Liver (tissue), 8 donors: ENCODE measurements at regions not wholly inside any gene's neighbourhood (a gene's known extent, or its start where the extent isn't known, plus 50 kb on each side); places are given as distances from the start of the nearest gene placed in this dataset.

ENCODE experiments used
- DNase-seq: peaks from one replicate; pipeline ENCODE4 v3.0.0-alpha.2; 2017; ENCODE audit warnings: low spot score
- H3K27ac ChIP-seq, 2 donors: one replicate each; pipeline ENCODE4 v1.7.0; 2013; ENCODE audit warnings: inconsistent platforms in 2 of 2, low read length in 2 of 2, control low read depth in 1 of 2, low read depth in 1 of 2, mild to moderate bottlenecking in 1 of 2
- H3K27me3 ChIP-seq, 4 donors: one replicate each; pipeline versions ENCODE4 v1.6.1 to v1.7.0; 2013; ENCODE audit warnings: low read length in 3 of 4, inconsistent platforms in 1 of 4, mild to moderate bottlenecking in 1 of 4, moderate library complexity in 1 of 4; ENCODE audit not compliant: control insufficient read depth in 4 of 4, insufficient read depth in 4 of 4
- H3K36me3 ChIP-seq, 4 donors: one replicate each; pipeline versions ENCODE4 v1.6.1 to v1.7.0; 2013; ENCODE audit warnings: low read length in 3 of 4, mild to moderate bottlenecking in 3 of 4, low read depth in 1 of 4, moderate library complexity in 1 of 4; ENCODE audit not compliant: control insufficient read depth in 4 of 4, insufficient read depth in 3 of 4
- H3K4me1 ChIP-seq, 4 donors: one replicate each; pipeline versions ENCODE4 v1.6.1 to v1.7.0; 2013; ENCODE audit warnings: low read length in 3 of 4, mild to moderate bottlenecking in 3 of 4, moderate library complexity in 1 of 4; ENCODE audit not compliant: control insufficient read depth in 4 of 4, insufficient read depth in 4 of 4
- H3K4me3 ChIP-seq, 3 donors: one replicate each; pipeline versions ENCODE4 v1.6.1 to v1.7.0; 2013; ENCODE audit warnings: low read length in 3 of 3, control low read depth in 1 of 3, low read depth in 1 of 3, mild to moderate bottlenecking in 1 of 3
- H3K9ac ChIP-seq, 2 donors: one replicate each; pipeline ENCODE4 v1.7.0; 2013; ENCODE audit warnings: low read length in 2 of 2, mild to moderate bottlenecking in 2 of 2, moderate library complexity in 2 of 2, control low read depth in 1 of 2, low read depth in 1 of 2
- H3K9me3 ChIP-seq, 4 donors: one replicate each; pipeline versions ENCODE4 v1.6.1 to v1.7.0; 2013; ENCODE audit warnings: low read length in 3 of 4; ENCODE audit not compliant: control insufficient read depth in 4 of 4
- ATF3 ChIP-seq: IDR thresholded peaks from 2 replicates; pipeline ENCODE4 v1.6.1; 2016; ENCODE audit warnings: antibody characterized with exemption
- CTCF ChIP-seq: fragments of 150-350 bp; IDR thresholded peaks from 2 replicates; pipeline ENCODE4 v1.5.1; 2017; ENCODE audit warnings: improper control_type of control experiment, low read depth, low read length; ENCODE audit not compliant: missing input control
- EGR1 ChIP-seq, 2 donors: IDR thresholded peaks; 2 replicates each; pipeline ENCODE4 v1.6.1; 2016 to 2018; ENCODE audit warnings: antibody characterized with exemption in 2 of 2, low read depth in 2 of 2
- FOXA1 ChIP-seq: IDR thresholded peaks from 2 replicates; pipeline ENCODE4 v1.6.1; 2016; ENCODE audit warnings: antibody characterized with exemption
- GABPA ChIP-seq, 2 donors: IDR thresholded peaks in 1 of 2; conservative IDR thresholded peaks in 1 of 2; 2 replicates each; pipeline ENCODE4 v1.6.1; 2016; ENCODE audit warnings: antibody characterized with exemption in 2 of 2, mild to moderate bottlenecking in 1 of 2, moderate library complexity in 1 of 2
- HNF4G ChIP-seq: IDR thresholded peaks from 2 replicates; pipeline ENCODE4 v1.6.1; 2016; ENCODE audit warnings: antibody characterized with exemption
- JUND ChIP-seq, 2 donors: IDR thresholded peaks; 2 replicates each; pipeline ENCODE4 v1.6.1; 2016; ENCODE audit warnings: antibody characterized with exemption in 2 of 2
- MAX ChIP-seq: IDR thresholded peaks from 2 replicates; pipeline ENCODE4 v1.6.1; 2016; ENCODE audit warnings: antibody characterized with exemption
- NR2F2 ChIP-seq: IDR thresholded peaks from 2 replicates; pipeline ENCODE4 v1.6.1; 2016; ENCODE audit warnings: antibody characterized with exemption
- RAD21 ChIP-seq, 2 donors: IDR thresholded peaks; 2 replicates each; pipeline ENCODE4 v1.6.1; 2016; ENCODE audit warnings: antibody characterized with exemption in 2 of 2, mild to moderate bottlenecking in 2 of 2
- REST ChIP-seq: IDR thresholded peaks from 2 replicates; pipeline ENCODE4 v1.6.1; 2016; ENCODE audit warnings: antibody characterized with exemption, mild to moderate bottlenecking
- RXRA ChIP-seq, 2 donors: IDR thresholded peaks; 2 replicates each; pipeline ENCODE4 v1.6.1; 2017 to 2018; ENCODE audit warnings: antibody characterized with exemption in 2 of 2, mild to moderate bottlenecking in 1 of 2
- SP1 ChIP-seq: IDR thresholded peaks from 2 replicates; pipeline ENCODE4 v1.6.1; 2018; ENCODE audit warnings: antibody characterized with exemption, mild to moderate bottlenecking
- TAF1 ChIP-seq: conservative IDR thresholded peaks from 2 replicates; pipeline ENCODE4 v1.6.1; 2016; ENCODE audit warnings: antibody characterized with exemption, mild to moderate bottlenecking
- YY1 ChIP-seq: IDR thresholded peaks from 2 replicates; pipeline ENCODE4 v1.6.1; 2016; ENCODE audit warnings: antibody characterized with exemption, mild to moderate bottlenecking
- ZBTB33 ChIP-seq: IDR thresholded peaks from 2 replicates; pipeline ENCODE4 v1.6.1; 2016; ENCODE audit warnings: antibody characterized with exemption
- WGBS: extraction: QIAGEN DNeasy Blood & Tissue Kit; methylation state at CpG from one replicate; pipeline ENCODE4 v1.1.7; 2013; 5-methylcytosine and 5-hydroxymethylcytosine counted together
- donor health status: healthy.
- donor health status: healthy.
- donor health status: healthy.
- donor health status: healthy.
- donor health status: healthy.

GRCh38 chr7:115346685-115347084, 424.8 kb downstream of the MDFIC start:
- DNase-seq: no peak
- H3K9ac ChIP-seq: no peak overlapping the region
- no peak for TF ChIP-seq REST
- TF ChIP-seq JUND (IDR thresholded peaks at IDR 0.05): no peak
- no peak for TF ChIP-seq MAX
- no peak for TF ChIP-seq SP1
- TF ChIP-seq RXRA (IDR thresholded peaks at IDR 0.05): no peak
- H3K4me1 ChIP-seq: no peaks in the 10 kb centered on the region
- H3K27me3 ChIP-seq: no peaks in the 10 kb centered on the region
- H3K4me3 ChIP-seq: no peak overlapping the region
- H3K36me3 ChIP-seq: no peaks in the 10 kb centered on the region
- H3K27ac ChIP-seq: no peak overlapping the region
- H3K9me3 ChIP-seq: no peaks in the 10 kb centered on the region
- WGBS: 57% methylated on average over 1 of the region's 1 CpG

- no peaks in the 10 kb centered on the region for H3K4me1 ChIP-seq
- H3K27me3 ChIP-seq: no peaks in the 10 kb centered on the region
- H3K9me3 ChIP-seq: no peaks in the 10 kb centered on the region
- no peaks in the 10 kb centered on the region for H3K36me3 ChIP-seq
- H3K4me3 ChIP-seq: no peak overlapping the region
- H3K9ac ChIP-seq: no peak overlapping the region
- DNase-seq: no peak
- TF ChIP-seq EGR1 (IDR thresholded peaks at IDR 0.05; ENCODE audit: low read depth in 2 of 2) (no peak), ZBTB33 (no peak), CTCF (peak; percentile 5)
- no peak overlapping the region for H3K27ac ChIP-seq
- 77% methylated on average over 4 of the region's 4 CpGs for WGBS
These were observed 418.9 kb downstream of the MDFIC start for GRCh38 chr7:115340828-115341227.

GRCh38 chr7:115338016-115338415, 416.1 kb downstream of the MDFIC start:
- Histone ChIP-seq H3K36me3 (no peaks in the 10 kb centered on the region), H3K9me3 (no peaks in the 10 kb centered on the region), H3K9ac (no peak overlapping the region), H3K27me3 (no peaks in the 10 kb centered on the region), H3K4me1 (no peaks in the 10 kb centered on the region), H3K4me3 (no peak overlapping the region), H3K27ac (no peak overlapping the region)
- no peak for DNase-seq
- WGBS: 87% methylated on average over 4 of the region's 4 CpGs
- TF ChIP-seq YY1 (no peak), ATF3 (no peak), MAX (no peak), NR2F2 (no peak), RXRA (IDR thresholded peaks at IDR 0.05) (no peak), GABPA (IDR thresholded peaks at IDR 0.05 in 1 of 2, conservative IDR thresholded peaks at IDR 0.05 in 1 of 2) (no peak), FOXA1 (no peak), HNF4G (no peak), TAF1 (no peak), REST (no peak), RAD21 (IDR thresholded peaks at IDR 0.05) (no peak)
